Lung microvascular endothelial cell (primary cell): ENCODE measurements at regions not wholly inside any gene's neighbourhood (a gene's known extent, or its start where the extent isn't known, plus 50 kb on each side); places are given as distances from the start of the nearest gene placed in this dataset.

ENCODE experiments used
- DNase-seq, 2 donors: peaks; one replicate each; pipeline versions ENCODE4 v3.0.0 to v3.0.0-alpha.2; 2010; ENCODE audit warnings: low read depth in 2 of 2

DNA sequence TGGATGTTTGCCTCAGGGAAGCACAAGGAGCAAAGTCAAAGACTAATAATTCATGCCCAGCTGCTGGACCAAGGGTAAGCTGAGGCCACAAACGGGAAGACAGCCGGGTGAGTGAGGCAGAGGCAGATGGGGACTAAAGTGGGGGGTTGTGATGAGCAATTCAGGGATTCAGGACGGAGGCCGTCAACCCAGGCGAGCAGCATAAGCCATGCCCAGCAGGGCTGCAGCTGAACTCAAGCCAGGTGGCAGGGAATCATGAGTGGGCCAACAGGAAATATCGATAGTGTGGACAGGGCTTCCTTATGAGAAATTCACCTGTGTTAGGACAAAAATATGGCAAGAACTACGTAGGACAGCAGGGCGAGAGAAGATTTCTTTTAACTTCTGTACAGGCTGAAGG is 246.8 kb downstream of the CDC5L start:
- DNase-seq, result no peak

DNA sequence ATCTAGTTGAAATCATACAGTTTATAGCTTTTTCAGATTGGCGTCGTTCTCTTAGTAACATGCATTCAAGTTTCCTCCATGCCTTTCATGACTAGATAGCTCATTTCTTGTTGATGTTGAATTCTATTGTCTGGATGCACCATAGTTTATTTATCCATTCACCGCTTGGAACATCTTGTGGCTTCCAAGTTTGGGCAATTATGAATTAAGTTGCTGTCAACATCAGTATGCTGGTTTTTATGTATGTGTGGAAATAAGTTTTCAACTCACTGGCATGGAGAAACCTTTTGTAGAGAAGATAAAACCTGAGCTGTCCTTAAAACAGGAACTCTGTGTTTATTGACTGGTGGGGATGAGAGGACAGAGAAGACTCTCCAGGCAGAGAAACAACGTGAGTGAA is 248.0 kb downstream of the CDC5L start:
- DNase-seq, result no peak

DNA sequence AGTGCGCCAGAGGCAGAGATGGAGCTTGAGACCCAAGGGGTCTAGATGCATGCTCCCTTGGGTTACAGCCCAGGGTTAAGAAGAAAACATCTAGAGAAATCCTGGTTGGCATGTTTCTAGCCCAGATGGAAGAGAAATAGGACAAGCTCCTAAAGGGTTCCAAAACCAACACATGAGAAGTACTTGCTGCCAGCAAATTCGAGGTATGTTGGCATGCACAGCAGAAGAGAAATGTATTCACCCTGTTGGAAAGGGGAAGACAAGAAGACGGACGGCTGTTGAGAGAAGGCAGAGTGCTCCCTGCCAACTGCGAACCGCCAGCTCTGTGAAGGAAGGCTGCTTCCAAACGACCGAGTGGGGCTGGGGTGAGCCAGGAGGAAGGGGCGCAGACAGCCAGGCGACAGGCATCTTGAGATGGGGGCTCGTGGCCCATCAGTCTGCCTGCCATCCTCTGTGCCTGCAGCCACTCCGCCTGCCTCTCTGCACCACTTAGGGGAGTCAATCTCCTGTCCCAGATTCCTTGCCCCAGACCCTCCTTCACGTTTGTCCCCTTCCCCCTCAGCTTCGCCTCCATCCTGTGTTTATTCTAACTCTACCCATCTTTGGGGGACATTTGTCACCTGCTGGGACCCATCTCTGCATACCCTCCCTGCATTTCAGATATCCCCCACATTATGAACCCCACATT is 249.2 kb downstream of the CDC5L start:
- no peak for DNase-seq

DNA sequence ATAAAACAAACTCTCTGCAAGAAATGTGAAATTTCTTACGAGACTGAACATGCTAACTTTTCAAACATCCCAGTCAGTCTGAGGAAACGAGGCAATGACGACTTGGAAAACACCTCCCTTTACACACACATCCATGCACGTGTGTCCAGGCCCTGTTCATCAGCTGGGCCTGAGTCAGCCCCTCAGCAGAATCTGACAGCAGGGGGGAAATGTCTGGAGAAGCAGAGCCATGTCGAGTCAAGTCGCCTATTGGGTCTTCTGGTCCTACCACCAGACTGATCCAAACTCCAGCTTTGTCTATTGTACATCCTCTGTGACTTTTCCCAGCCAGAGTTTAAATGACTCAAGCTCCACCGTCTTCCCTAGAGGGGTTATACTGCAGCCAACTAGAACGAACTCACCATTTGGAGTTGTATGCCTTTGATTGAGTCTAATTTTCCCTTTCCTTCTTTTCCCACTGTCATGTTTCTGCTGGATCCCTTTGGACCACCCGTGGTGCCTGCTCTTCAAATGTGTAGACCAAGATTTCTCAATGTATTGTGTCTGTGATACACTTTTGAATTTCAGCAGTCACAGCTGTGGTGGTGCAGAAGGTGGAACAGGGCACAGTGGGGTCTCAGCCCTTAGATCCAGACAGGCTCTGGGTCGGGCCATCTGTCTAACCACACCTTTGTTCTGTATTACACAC is 254.0 kb downstream of the CDC5L start:
- DNase-seq, result no peak

DNA sequence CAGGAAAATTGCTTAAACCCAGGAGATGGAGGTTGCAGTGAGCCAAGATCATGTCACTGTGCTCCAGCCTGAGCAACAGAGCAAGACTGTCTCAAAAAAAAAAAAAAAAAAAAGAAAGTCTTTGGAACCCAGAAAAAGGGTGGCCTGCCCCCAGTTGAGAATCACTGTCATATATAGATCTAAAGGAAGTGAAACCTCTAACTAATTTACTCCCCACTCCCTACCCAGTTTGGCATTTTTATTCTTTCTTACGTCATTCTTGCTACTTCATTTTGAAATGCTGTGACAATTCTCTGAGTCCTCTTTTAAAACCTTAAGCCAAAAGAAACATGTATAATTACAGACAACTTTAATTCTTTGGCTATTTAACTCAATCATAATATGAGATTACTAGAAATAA is 254.8 kb downstream of the CDC5L start:
- no peak for DNase-seq

DNA sequence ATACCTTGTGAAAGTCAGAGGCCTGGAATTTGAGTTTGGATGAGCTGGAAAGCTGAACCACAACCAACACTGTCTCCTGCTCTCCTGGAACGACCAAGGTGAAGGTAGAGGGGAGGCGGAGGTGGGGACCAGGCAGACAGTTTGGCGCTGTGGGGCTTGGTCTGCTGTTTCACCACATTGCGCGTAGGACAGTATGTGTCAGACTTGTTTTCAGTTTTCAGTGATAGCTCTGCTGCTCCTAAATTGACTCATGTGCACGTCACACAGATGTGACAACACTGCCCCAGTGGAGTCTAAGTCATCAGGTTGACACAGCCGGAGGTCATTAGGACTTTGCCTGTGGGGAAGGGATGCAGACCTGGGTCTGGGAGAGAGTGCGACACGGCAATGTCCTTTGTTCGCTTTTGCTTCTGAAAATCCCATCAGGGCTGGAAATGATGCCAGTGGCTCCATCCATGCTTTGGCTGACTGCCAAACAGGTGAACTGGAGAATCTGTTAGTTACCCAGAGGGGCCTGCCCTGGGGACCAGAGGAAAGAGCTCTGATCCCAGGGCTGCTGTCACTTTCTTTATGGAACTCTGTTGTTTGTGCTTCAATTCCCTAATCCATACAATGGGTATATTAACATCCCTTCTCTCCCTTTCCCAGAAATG is 255.5 kb downstream of the CDC5L start:
- no peak for DNase-seq

DNA sequence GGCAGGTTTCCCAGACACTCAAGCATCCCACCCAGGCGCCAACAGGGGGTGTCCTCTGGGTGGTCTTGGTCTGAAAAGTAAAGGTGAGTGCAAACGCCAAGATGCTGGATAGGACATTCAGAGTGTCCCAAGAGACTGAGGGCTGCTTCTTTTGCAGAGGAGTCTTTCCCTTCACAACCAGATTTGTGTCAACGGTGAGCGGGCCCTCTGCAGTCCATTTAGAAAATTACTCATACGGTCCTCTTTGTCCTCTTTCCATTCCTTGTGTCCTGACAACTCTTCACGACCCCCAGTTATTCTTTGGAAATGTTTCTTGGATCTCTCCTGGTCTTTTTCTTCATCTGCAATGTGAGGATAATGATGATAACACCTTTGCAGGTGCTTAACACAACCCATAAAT is 257.8 kb downstream of the CDC5L start:
- peak in 1 of 2 donors; percentile 13 for DNase-seq

DNA sequence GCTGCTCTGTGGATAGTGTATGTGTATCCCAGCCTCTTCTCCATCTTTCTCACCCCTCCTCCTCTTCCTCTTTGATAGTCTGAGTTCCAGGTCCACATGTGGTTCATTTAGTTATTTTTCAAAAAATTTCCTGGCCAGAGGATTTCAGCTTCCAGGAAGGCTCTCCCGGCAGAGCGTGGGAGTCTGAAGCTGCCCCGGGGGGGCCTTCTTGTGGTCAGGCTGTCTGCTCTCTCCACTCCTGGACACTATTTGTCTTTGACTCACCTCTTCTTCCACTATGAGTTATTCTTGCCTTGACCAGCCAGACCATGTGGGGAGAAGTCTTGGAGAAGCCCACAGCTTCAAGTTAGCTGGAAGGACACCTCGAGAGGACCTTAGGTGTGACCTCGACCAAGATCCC is 258.8 kb downstream of the CDC5L start:
- no peak for DNase-seq

DNA sequence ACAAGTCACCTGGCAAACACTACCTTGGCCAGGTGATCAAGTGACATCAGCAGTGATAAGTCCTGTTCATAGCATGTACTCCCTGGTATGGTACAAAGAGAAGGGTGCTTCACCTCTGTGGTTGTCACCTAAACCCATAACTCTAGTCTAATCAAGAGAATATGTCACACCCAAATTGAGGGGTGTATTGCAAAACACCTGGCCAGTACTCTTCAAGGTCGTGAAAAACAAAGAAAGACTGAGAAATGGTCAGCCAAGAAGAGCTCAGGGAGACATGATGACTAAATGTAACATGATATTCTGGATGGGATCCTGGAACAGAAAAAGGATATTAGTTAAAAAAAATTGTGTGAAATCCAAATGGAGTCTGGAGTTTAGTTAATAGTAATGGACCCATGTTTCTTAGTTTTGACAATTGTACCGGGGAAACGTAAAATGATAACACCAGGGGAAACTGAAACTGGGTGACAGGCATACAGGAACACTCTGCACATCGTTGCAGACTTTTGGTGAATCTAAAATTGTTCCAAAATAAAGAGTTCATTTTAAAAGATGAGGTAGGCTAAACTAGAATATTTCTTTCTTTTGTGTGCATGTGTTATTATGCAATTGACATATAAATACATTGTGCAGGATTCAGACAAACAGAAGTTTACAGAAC is 262.0 kb downstream of the CDC5L start:
- DNase-seq, result no peak

DNA sequence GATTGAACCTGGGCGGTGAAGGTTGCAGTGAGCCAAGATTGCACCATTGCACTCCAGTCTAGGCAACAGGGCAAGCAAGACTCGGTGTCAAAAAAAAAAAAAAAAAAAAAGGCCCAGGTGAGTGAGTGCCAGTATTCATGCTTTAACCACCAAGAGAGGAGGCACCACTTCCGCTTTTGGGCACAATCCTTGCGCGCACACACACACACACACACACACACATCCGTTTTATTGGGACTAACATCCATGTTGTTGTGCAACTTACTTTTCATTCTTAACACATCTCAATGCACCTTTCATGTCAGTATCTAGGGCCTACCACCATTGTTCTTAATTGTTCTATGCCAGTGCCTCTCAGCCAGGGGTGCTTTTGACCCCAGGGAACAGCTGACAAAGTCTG is 263.0 kb downstream of the CDC5L start:
- no peak for DNase-seq

DNA sequence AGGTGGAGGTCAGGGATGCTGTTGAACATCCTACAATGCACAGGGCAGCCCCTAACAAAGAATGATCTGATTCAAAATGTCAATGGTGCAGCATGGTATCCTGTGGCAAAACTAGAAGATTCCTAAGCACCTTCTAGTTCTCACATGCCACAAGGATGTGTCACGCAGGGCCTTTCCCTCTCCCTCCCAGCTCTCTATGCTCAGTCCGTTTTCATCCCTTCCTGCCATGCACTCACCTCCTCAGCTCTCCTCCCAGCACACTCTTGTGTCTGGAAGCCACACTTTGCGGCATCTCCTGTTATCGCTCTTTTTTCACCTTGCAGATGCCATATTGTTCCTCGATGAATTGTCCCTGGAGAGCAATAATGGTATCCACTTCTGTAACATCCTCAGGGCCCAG is 263.4 kb downstream of the CDC5L start:
- DNase-seq, result no peak

DNA sequence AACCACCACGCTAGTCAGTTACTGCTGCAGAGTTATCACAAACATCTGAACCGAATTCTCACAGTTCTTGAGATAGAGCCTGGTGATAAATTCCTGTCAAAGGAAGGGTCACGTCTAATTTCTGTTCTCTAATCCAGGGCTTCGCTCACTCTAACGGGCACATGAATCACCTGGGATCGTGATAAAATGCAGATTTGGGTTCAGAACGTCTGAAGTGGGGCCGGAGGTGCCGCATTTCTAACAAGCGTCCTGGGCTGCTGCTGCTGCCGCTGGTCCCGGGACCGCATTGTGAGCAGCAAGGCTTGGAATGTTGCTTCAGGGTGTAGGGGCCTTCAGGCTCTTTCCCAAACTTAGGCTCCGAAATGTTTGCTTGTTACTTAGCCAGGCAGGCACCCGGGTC is 264.1 kb downstream of the CDC5L start:
- no peak for DNase-seq

DNA sequence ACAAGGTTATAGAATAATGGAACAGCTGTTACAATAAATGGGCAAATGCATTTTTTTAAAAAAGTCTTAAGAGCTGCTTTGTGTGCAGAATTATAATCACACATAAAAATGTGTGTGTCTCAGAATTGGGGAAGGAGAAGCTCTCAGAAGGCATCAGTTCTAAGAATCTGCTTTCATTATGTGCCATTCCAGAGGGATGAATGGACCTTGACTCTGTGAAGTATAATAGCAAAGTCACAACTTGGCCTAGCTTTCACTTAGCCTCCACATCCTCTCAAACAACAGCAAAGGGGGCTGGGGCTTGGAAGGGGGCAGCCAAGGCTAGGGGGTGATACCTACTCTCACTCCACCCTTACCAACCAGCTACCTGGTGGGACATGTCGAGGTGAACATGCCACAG is 265.0 kb downstream of the CDC5L start:
- DNase-seq, result no peak

DNA sequence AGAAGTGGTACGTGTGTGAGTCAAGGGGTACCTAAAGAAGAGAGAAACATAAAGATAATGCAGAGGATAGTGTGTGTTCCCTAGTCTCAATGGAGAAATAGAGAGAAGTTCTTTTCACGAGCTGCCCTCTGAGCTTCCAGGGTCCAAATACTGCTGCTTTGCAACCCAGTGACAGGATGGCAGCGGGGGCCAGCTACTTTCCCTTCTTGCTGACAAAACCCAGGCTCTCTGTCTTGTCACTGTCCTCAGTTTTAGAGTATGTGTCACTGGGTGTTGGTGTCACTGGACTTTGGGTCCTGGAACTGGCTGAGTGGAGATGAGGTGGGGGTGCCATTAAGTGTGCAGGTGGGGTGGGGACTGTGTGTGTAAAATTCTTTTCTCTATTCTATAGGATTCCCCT is 265.6 kb downstream of the CDC5L start:
- DNase-seq, result no peak

DNA sequence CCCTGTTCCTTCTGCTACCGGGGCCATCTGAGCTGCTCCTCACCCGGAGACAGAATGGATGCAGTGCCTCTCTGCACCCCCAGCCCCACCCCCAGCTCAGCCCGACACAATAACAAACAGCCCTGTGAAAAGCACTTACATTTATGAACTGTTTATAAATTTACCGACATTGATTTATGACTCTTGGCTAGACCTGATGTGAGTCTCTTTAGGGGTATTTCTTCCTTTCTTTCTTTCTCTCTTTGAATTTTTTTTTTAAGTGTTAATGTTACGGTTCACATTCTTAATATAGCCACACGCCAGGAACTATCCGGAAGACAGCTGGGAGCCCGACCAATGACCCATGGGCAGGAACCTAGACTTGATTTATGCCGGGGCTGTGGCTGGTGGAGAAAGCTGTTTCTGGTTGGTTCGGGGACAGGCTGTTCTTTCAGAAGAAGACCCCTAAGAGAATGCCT is 266.3 kb downstream of the CDC5L start:
- peak; percentile 10 to 57 for DNase-seq

DNA sequence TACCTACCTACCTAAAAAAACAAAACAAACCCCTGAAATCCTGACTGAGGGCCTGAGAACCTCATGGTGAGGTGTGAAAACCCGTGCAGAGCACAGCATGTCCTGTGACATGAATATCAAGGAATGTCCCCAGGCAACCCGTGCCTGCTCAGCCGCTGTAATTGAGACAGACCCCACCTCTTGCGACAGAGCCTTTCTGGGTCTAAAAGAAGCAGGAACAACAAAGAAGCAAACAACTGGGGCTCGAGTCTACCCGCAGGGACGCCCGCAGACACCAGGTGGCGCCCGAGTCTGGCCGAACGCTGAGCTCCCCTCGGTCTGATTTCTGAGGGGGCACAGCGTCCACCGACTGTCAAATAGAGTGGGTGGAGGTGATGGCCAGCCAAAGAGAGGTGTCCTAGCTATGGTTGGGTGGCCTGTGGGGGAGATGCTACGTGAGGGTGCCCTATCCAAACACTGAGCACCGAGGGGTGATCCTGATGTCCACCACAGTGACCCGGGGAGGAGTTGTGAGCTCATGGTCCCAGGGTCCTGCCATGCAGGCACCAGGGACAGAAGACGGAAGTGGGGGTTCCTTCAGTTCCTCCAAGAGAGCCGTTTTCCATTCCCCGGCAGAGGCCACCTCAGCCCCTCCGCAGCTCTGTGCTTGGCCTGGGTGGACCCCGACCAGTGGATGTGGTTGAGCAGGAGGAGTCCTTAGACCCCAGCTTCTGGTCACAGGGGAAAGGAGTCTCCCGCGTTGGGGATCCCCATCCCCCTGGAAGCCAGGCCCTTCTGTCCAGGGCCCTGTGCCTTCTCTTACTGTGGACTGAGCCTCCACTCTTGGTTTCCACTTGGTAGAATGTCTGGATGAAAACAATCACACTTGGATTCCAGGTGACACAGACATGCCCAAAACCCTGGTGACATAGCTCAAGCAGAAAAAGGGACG is 268.2 kb downstream of the CDC5L start:
- peak; percentile 49 to 52 for DNase-seq

DNA sequence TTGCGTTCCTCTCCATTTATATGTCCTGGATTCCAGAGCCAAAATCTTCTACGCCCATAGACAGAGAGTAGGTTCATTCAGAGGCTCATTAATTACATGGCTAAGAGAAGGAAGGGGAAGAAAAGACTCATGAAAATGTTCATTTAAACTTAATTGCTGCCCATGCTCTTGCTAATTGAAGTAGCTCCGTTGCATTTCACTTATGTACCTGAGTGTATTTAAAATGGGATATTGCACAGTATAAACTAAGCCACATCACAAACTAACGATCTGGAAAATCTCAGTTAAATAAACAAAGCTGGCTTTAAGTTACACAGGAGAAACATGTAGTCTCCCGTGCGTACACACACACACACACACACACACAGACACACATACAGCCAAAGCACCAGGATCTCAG is 269.2 kb downstream of the CDC5L start:
- DNase-seq, result no peak

DNA sequence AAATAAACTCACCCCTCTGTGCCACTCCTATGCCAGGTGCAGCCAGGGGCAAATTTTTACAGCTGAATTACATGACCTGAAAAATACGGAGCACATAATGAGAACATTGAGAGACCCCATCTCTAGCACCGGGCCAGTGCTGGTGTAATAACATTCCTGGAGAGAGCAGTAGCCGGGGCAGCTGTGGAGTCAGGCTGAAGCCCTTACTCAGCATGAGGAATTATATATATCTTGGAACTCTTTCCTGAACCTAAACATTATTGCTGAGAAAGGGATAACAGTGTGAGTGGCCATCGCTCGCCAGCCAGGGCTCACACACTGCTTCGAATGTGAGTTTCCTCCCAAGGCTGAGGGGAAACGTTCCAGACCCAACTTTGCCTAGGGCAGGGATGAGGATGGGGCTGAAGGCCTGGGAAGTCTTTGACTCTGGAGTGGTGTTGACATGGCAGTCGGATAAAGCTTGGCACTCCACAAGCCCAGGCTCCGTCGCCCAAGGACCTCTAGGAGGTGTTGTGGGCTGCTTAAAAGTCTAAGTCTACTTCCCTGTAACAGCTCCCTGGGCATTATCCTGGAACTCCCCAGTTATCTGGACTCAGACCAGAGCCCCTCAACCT is 269.8 kb downstream of the CDC5L start:
- no peak for DNase-seq

DNA sequence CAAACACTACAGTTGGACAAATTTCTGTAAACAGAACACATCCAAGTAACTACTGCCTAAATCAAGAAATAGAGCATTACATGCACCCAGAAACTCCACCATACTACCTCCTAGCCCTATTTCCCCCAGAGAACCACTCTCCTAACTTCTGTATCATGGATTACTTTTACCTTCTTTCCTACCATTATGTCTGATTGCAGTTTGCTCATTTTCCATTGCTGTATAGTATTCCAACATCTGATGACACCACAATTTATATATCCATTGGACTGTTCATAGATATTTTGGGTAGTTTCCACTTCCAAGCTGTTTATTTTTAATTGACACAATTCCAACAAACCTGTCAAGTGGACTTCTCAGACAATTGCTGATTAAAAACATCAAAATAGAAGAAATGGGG is 271.1 kb downstream of the CDC5L start:
- DNase-seq, result no peak

DNA sequence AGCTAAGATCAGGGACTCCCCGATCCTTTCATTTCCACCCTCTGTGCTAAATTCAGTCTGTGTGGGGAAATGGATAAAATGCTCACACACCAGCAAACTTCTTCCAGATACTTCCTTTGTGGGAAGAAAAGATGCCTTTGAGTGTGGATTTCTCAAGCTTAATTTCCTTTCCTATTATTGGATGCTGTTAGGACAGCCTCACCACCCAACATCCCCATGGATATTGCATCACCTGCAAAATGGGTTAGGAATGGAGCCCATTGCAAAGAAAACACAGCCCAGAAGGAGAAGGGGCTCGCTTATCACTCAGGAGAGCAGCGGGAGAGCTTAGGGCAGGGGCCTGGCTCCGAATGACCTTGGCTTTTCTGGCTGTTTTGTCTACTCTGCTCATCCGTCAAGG is 272.2 kb downstream of the CDC5L start:
- no peak for DNase-seq
